GM18907 (cell line): ENCODE measurements at regions not wholly inside any gene's neighbourhood (a gene's known extent, or its start where the extent isn't known, plus 50 kb on each side); places are given as distances from the start of the nearest gene placed in this dataset.

Experiments used
- ATAC-seq: cut with Tn5 transposase; IDR thresholded peaks from one replicate; pipeline ENCODE4 v1.9.1; 2021; ENCODE audit warnings: mild to moderate bottlenecking, moderate library complexity; ENCODE audit not compliant: unreplicated experiment

DNA sequence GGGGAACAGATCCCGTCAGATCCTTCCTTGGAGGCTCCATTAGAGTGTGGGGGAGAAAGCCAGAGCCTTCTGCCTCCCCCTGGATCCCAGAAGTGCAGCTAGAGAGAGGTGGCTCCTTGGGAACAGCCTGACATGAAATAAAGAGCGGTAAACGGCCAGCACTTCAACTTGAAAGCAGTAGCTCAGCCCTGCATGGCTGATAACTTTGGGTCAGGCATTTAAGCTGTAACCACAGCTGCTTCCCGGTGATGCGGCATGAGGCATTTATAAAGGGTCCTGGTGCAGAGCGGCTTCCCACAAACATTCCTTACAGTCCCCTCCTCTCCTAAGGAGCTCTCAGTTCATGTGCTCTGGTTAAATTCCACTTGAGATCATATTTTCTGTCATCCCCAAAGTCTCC is 960.3 kb downstream of the VRK1 start:
- no peak for ATAC-seq

DNA sequence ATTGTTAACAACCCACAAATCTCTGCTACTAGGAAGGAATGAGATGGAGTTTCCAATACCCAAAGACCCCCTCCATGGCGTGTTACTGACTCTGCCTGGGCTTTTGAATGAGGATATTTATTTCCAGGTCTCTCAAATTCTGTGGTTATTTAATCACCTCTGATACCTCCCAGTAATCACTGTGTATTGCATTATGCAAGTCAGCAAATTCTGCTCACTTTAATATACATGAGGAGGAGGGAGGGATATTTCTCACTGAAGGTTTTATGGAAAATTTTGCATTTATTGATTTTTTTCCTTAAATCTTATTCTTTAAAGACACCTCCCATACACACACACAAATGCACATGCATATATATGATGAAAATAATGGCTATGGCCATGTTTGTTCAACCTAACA is 962.9 kb downstream of the VRK1 start:
- ATAC-seq: no peak

DNA sequence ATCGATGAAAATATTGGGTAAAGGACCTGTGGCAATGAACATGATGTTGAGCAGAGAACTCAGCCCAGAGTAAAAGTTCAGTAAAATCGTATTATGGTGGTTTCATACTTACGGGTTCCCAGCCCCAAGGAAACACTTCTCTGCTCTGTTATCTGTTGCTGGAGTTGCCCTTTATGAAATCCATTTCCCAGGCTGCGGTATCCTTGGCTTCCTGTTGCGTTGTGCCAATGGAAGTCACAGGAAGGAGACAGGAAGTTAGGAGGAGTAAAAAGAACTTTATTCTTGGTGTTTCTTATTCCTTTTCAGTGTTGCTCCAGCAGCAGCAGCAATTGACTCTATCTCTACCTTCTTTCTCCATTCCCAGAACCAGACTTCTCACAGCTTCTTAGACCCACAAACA is 965.2 kb downstream of the VRK1 start:
- ATAC-seq: no peak

DNA sequence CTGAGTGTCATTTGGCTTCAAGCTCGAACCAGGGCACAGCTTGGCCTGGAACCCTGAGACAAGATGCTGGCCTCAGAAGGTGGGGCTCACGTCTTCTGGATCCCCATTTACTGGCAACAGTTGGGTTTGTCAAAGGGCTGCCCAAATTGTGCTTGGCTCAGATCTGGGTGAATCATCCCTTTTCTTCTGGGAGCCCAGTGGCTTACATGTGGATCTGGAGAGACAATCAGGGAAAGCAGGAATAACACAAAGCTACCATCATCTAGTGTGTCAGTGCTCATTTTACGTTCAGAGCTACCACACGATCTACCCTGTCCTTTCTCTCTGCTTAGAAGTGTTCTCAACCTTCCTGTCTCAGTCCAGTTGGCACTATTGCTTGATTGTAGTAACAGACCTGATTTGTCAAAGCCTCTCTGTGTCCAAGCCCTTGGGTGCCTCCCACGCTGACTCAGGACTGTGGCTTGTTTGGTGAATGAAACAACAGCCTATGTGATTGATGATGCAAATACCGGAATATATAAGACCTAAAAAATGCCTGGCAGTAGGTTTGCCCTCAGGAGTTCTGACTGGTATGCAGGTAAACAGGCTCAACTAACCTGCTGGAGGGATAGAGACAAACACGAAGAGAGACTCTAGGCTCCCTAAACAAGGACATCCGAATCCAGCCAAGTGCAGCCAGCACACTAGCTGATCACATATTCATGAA is 974.3 kb downstream of the VRK1 start:
- ATAC-seq: no peak

DNA sequence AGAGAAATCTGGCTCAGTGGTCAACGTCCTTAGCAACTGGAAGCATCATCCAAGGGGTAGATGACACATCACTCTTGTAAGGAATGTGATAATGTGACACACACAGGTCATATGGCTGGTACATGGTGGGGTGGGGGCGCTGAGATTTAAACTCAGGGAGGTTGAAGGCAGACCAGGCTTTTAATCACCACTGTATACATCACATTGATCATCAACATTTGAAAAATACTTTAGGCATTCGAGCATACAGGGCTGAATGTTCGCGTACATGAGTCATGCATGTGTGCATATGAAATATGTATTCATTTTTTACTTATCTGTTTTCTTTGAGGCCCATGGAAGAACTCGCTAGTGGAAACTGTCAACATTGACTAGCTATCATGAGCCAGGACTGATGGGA is 976.4 kb downstream of the VRK1 start:
- ATAC-seq: no peak

DNA sequence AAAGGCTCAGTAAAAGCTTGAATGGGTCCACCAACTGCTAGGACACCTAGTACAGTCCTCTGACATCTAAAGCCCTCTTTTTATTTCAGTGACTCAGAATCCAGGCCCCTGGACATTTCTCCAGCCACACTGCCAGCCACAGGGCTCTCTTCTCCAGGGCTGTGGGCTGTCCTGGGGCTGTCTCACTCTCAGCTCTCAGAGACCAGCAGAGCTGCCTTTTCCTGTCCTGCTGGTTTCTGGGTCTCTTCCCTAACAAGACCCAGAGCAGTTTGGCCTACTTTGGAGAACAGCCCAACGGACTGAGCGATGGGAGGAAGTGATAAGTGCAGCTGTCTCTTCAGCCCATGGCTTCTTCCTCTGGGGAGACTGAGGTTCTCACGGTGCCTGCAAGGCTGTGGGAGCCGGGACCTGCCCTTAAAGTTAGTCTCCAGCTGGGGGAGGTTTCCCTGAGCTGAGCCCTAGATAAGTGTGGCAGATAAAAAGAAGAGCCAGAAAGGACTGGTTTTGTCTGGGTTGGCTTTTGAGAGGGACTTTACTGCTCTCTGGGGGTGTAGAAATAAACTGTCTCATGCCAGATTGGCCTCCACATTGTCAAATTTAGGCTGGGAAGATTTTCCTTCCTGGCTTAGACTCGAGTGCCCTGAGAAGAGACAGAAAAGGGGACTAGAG is 979.8 kb downstream of the VRK1 start:
- no peak for ATAC-seq

DNA sequence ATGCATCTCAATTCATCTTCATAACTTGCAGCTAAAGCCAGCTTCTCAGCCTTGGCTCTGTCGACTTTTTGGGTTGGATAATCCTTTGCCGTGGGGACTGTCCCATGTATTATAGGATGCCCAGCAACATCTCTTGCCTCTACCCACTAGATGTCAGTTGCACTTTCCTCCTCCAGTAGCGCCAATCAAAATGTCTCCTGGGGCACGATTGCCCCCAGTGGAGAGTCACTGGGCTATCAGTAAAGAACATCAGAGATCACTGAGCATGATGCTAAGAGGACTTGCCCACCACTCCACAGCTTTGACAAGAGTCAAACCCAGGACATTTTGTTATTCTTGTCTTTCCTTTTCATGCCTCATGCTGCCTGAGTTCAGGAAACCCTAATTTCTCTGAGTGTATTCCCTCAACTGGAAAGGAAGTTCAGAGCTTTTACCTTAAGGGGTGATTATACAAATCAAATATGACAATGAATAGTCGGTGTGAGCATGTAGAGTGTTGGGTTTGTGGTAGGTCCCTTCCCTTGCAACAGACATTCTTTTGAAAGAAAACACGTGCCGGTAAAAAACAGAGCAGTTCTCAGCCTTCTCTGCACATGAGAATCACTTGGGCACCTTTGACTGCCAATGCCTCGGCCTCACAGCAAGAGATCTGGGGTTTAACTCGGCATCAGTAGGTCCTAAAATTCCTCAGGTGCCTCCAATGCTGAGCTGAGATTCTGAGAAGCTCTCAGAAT is 980.6 kb downstream of the VRK1 start:
- no peak for ATAC-seq

DNA sequence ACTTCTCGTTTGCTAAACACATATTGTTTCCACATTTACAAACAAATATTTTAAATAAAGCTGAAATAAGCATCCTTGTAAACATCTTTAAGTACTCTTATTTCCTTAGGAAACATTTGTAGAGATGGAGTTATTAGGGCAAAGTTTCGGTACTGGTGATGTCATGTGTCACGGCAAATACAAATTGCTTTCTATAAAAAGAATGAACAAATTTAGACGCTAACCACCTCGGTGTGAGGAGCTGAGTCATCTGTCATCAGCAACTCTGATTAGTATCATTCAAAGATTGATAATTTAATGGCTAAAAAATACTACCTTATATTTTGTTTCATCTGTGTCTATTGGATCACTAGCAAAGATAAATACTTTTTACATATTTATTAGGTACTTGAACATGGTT is 982.0 kb downstream of the VRK1 start:
- no peak for ATAC-seq

DNA sequence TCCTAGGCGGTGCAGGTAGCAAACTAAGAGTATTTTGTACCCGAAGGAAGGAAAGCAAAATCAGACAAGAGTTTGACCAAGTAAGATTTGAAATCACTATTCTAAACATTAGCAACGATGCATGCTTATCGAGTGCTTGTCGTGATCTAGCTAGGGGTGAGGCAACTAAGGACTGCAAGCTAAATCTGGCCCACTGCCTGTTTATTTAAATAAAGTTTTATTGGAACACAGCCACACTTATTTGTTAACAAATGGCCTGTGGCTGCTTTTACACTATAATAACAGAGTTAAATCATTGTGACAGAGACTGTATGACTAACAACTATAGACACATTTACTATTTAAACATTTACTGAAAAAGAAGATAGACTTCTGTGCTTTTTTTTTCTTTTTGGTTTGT is 983.6 kb downstream of the VRK1 start:
- ATAC-seq: no peak

DNA sequence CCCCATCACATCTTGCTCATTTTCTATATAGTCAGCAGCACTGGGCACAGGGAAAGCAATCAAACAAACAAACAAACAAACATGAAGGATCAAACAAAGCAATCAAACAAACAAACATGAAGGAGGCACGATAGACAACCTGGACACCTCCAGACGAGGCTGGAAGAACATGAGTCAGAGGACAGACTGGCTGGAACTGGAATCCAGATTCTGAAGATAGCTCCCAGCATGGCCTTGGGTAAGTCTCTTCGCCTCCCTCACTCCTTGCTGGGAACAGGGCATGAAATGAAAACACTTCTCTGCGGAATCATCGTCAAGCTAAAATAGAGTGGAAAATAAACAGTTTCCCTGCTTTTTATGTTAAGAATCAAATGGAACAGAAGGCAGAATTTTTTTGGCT is 984.8 kb downstream of the VRK1 start:
- ATAC-seq: no peak

DNA sequence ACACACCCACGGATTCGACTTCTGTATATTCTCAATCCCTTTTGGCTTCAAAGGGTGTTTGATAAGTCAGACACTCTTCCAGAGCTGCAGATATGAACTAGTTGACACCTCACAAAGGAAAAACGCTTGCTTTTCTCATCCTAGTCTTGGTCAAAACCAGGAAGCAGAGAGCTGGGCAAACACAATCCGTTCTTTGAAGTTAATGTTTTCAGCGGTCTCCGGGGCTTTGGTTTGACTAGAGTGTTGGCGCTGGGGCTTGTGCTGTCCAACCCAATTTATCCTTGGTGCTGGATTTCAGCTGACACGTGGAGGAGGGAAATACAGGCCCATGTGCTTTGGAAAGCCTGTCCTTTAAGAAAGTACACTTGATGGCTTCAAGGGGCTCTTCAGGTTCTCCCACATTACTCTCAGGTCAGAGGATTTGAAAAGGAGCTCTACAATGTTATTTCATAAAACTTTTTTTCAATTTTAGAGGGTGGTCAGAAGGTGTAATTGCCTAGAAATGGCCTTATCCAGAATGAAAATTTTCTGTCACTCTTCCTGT is 985.8 kb downstream of the VRK1 start:
- ATAC-seq: no peak

DNA sequence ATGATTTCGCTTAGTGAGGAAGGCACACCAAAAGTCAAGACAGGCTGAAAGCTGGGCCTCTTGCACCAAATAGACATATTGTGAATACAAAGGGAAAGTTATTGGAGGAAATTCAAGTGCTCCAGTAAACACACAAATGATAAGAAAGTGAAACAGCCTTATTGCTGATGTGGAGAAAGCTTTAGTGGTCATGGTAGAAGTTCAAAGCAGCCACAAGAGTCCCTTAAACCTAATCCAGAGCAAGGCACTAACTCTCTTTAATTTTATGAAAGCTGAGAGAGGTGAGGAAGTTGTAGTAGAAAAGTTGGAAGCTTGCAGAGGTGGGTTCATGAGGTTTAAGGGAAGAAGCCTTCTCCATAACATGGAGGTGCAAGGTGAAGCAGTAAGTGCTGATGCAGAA is 988.3 kb downstream of the VRK1 start:
- ATAC-seq: no peak

DNA sequence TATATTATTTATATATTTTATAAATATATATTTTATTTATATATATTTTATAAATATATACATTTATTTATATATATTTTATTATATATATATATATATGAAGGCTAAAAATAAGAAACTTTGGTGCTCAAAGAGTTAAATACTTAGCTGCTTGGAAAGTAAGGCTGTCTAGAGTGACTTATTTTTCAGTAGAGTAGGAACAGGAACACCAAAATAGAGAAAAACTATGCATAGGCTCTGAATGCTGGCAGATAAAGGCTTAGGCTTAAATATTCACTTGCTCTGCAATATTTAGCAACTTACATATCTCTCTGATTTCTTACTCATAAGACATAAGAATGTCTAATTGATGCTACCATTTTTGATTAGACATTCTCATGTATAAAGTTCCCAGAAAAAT is 991.2 kb downstream of the VRK1 start:
- no peak for ATAC-seq

DNA sequence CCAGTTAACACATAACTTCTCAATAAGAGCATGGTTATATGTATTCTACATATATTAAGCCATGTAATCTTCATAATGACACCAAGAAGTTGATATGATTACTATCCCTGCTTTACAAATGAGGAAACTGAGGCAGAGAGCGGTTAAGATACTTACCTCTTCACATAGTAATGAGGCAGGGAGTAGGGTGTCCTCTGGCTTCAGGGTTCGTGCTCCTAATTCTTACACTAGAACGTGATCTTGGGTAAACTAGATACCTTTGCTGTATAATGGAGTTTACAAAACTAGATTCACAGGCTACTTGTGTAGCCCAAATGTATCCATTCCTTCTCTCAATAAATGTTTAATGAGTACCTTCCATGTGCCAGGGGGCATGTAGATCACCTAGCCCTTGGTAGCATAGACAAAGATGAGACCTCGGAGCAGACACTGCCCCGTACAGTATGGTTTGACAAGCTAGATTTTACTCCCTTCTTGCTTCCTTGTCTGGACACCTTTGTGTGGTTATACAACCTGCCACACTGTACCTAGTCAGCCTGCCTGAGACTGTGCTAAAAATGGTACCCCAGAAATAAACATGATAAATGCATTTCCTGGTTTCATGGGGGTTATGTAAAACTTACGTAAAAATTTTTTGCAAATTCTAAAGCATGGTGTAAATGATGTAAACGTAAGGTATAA is 991.8 kb downstream of the VRK1 start:
- no peak for ATAC-seq

DNA sequence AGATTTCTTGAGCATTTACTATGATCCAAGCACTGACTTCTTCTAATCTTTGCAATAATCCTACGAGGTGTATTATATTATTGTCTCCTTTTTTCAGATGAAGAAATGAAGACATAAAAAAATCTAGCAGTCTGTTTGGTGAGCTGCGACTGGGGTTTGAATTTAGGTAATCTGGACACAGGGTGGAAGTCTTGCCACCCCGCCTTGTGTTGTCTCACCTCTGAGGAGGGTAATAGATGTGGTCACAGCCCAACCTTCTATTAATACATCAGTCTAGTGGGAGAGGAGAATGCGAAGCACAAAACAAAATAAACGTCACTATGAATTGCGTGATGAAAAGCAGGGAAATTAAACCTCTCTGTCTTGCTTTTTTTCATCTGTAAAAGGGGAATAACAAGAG is 993.9 kb downstream of the VRK1 start:
- no peak for ATAC-seq

DNA sequence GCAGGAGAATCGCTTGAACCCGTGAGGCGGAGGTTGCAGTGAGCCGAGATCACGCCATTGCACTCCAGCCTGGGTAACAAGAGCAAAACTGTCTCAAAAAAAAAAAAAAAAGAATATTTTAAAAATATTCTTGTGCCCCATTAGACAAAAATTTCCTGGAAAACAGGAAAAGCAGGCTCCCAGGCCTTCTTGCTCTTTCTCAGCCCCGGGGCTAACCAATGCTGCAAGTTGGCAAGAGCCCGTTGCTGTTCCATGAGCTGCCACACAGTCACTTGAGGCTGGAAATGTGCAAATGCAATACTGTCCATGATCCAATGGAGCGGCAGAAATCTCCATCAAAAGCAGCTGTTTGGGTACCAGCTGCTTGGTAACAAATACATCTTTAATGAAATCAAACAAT is 994.7 kb downstream of the VRK1 start:
- ATAC-seq: no peak

DNA sequence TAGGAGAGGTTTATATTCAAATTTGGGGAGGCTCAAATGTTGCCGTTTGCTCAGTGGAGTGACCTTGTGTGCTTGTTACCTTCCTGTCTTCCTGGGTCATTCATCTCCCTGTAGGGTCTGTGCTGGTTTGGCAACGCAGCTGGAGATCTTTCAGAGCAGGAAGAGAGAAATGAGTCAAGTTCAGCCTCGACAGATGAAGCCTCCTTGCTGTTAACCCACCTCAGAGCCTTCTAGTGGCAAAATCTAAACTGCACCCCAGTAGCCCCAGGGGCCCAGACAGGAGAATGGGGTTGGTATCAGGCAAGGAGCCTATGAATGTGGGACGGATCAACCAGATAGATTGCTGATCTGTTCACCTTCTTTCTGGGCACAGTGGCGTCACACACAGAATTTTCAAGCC is 999.3 kb downstream of the VRK1 start:
- no peak for ATAC-seq

DNA sequence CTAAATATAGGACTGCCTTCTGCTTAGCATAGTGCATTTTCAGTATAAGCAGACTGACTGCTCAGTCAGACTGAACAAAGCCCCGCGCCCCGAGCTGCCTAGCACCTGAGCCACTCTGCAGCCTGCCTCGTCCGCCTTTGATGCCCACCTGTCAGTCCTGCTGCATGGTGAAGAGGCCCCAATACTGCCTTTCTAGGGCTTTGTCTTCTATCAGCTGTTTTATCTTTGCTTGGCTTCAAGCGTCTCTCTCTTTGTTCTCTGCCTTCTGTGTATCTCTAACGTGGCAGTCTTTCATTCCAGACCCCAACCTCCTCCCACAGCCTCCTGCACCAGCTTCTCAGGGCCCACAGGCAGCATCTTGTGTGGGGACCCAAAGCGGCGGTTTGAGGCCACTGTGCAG is 1001.0 kb downstream of the VRK1 start:
- ATAC-seq: no peak

DNA sequence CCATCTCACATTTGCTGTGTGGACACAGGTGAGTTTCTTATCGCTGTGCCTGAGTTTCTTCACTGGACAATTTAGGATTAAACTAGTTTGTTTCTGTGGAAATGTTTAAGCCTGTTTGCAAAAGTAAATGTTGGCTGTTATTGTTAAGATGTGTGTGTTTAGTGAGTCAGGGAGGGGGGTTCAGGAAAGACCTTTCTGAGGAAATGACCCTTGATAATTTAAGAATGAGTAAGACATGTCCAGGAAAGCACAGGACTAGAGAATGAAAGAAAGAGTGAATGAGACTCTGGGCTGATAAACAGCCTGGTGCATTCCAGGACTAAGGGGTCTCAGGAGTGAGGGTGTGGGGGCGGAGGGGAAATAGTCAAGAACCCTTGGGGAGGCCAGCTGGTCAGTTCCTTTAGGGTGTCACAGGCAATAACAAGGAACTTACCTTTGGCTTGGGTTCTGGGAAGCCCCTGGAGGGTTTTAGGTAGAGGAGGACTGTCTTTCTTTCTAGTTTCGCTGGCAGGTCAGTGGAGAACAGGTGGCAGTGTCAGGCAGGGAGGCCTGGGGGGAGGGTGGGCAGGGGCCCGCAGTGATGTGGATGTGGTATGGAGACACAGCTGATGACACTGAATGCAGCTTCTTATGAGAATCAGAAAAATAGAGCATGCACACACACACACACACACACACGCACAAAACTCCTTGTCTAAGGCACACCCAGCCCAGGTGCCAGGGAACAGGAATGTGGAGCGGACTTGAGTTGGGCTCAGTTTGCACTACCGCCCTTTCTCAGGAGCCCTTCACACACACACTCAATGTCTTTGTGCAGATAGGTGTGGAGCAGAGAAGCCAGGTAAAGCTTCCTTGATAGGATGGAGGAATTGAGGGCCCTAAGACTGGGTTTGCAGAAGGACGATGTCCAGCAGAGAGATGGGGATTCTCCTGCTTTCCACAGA is 1005.5 kb downstream of the VRK1 start:
- no peak for ATAC-seq

DNA sequence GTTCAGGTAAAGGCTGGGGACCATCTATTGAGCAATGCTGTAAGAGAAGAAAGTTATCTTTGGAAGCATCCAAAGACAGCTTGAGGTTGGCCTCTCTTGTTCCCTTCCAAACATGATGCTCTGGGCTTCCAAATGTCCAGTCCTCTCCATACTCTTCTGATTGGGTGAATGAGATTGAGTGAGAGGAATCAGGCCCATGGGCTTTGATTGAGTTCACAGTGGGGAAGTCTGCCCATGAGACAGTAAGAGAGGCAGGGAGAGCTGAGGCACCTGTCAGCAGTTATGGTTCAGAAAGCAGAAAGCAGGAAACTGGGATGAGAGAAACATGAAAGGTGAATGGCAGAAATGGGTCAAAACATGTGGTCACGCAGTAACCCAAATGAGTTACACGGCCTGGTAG is 1006.9 kb downstream of the VRK1 start:
- no peak for ATAC-seq
